NCI-H2081 (cell line): ENCODE measurements at regions not wholly inside any gene's neighbourhood (a gene's known extent, or its start where the extent isn't known, plus 50 kb on each side); places are given as distances from the start of the nearest gene placed in this dataset.
A peak's percentile ranks its signal among the peaks of the same experiment; 100 is the strongest.
"Not testable (repeated sequence)": the region's sequence is repeated elsewhere in the genome, so short reads cannot be mapped to it uniquely, and the experiment has no call there.

ENCODE experiments used
- DNase-seq, 2 experiments: peaks; one replicate each; lab custom pipeline; 2025; lab: John Stamatoyannopoulos, UW

DNA sequence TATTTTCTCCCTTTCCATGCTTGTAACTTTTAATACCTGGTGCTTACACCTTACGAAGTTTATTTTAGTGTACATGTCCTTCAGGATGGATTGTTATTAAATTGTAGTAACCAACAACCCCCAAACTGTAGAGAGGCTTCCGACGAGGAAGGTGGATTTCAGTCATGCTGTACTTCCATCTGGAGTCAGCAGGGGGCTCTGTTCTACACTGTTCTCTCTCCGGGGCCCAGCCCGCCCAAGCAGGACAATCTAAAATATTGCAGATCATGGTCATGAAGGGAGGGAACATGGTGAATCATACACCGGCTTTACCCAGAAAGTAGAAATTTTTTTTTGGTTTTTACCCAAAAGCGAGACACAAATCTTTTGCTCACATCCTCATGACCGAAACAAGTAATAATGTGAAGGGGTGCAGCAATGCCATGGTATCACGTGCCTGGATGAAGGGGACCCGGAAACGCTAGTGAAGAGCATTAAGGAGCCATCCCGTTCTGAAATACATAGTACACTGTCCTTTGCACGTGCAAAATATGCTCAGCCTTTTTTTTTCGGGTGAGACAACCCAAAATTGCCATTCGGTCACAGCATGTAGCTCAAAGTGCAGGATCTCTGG lies 884.8 kb downstream of the EPHA4 start:
- DNase-seq: peak; percentile 59 to 62

DNA sequence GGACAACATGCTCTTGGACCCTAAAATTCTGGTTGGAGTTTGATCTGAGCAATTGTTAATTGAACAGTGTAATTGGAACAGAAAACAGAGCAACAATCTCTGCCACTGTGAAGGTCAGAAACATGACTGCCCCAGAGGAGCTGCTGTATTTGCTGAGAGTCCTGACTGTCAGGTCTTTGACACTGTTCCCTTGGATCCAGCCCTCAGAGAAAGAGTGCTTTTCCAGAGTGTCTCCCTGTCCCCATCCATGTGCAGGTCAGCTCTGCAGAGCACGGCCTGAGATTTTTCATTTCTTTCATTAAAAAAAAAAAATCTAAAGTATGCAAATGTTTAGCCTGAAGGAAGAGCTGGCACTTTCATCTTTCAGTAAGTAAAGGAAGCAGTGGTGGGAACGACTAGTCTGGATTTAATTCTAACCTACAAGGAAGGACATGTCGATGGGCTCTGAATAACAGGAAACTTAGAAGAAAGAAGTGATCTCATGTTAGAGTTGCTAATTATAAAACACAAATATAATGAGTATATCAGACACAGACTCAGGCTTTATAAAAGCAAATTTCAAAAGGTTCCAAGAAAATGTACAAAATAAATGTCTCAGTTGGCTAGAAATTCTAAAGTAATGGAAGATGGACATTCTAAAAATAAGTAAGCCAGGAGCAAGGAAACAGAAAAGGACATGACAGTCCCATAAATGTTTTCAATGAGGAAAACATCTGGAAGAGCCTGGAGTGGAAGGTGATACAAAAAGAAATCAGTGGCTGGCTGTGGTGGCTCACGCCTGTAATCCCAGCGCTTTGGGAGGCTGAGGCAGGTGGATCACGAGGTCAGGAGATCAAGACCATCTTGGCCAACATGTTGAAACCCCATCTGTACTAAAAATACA lies 876.5 kb downstream of the EPHA4 start:
- no peak for DNase-seq

DNA sequence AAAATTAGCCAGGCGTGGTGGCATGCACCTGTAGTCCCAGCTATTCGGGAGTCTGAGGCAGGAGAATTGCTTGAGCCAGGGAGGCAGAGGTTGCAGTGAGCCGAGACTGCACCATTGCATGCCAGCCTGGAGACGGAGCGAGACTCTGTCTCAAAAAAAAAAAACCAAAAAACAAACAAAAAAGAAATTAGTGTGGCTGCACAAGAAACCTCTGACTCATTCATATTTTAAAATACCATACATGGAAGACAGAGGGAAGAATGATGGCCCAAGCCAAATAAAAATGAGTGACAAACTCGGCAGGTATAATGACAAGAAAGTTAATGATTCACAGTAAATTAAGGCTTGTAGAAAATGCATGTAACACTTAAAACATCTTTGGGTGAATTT lies 875.8 kb downstream of the EPHA4 start:
- no peak for DNase-seq

DNA sequence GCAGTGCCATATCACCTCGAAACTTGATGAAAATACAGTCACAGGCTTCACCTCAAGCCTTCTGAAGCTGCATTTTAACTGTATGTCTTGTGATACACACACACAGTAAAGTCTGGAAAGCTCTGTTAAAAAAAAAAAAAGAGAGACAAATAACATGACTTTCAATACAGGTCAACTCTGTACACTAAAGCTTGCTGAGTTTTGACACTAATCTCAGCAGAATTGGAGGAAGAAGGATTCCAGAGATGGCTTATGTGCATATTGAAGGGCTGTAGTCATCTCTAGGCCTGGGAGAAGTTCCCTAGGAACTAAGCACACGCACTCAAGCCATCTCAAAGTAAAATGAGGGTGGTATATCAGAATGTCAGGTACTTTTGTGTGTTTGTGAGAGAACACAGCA lies 875.1 kb downstream of the EPHA4 start:
- DNase-seq: no peak

DNA sequence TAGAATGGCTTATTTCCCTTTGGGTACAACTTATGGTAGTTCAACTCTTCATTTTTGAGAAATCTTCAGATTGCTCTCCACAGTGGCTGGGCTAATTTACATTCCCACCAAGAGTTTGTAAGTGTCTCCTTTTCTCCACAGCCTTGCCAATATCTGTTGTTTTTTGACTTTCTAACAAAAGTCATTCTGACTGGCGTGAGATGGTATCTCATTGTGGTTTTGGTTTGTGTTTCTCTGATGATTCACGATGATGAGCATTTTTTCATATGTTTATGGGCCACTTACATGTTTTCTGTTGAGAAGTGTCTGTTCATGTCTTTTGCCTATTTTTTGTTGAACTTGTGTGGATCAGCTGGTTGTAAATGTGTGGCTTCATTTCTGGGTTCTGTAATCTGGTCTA lies 871.0 kb downstream of the EPHA4 start:
- no peak for DNase-seq

DNA sequence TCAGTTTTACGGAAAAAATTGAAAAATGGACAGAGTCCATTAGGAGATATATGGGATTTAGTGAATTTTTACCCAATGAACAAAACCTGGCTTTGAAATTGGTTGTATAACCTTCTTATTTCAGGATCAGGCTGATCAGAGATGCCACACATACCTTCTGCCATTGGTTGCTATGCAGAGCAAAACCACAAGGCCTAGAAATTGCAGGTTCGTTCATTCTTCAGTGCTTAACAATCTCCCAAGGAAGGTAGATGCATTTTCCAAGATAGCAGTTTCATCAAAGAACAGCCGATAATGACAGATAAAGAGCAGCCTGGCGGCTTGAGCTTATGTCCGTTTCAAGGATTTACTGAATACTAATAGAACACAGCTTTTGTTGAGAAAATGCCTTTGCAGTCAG lies 868.8 kb downstream of the EPHA4 start:
- DNase-seq: no peak

DNA sequence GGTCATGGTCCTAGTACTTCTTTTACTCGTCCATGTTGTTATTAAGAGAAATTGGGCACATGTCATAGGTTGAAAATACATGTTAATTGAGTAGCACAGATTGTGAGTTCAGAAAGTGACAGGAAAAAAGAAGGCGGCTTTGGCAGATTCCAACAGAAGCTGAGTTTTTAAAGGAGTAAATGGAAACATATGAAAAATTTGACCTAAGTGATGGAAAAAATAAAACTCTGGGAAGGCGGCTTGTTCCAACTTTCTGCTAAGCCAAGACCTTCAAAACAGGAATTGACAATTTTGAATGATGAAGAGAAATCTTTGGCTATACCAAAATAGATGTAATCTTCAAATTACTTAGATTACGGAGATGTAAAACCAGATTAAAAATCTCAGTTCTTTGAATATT lies 868.0 kb downstream of the EPHA4 start:
- DNase-seq: no peak

DNA sequence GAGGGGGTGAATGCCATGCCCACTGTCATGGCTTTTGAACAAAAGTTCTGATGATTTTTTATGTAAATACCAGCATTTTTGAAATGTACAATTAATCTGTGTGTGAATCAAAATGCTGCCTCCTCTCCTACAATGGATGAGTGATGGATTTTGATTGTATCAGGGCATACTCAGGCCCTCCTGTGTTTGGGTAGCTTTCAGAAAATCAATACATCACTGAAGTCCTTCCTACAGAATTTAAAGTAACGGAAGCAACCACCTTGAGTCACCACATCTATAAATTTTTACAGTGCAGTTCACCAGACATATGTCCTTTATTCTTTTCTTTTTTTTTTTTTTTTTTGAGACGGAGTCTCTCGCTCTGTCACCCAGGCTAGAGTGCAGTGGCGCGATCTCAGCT lies 867.3 kb downstream of the EPHA4 start:
- no peak for DNase-seq

DNA sequence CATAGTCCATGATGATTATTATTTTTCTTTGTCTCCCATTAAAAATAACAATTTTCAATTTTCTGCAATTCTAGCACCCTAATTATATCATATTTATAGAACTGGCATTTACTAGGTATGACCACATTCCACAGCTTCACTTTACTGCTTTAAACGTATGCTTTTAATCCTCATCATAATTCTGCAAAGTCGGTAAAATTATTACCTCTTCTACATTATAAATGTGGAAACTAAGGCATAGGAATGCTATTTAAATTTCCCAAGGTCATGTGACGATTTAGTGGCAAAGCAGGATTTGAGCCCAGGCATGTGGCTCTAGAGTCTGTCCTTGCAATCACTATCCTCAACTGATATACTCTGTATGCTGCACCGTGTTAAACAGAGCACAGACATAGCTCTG lies 866.4 kb downstream of the EPHA4 start:
- DNase-seq: no peak

DNA sequence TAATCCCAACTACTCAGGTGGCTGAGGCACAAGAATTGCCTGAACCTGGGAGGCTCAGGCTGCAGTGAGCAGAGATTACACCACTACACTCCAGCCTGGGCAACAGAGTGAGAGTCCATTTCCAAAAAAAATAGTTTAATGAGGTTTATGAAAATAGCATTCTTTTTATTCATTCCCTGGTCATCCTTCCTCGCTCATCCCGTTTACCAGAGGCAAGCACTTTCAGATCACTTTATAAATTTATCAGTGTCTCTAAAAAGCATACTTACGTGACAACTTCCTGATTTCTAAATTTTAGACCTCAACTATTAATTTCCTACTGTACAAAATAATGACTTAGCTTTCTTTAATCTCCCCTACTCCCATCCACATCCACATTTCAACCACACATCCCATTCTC lies 864.8 kb downstream of the EPHA4 start:
- DNase-seq: no peak

DNA sequence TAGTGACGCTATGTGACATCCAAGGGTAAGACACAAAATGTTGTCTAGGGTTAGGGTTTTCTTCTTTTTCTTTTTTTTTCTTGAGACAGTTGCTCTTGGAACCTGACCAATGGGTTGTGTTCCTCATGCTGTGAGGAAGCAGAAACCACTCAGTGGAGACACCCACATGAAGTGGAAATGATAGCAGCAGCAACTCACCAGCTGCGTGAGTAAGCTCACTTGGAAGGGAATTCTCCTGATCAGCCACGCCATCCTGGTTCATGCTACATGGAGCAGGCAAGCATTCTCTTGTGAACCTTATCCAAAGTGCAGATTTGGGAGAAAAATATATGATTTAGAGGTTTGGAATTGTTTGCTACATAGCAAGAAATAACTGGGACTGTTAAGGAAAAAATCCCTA lies 863.7 kb downstream of the EPHA4 start:
- no peak for DNase-seq

DNA sequence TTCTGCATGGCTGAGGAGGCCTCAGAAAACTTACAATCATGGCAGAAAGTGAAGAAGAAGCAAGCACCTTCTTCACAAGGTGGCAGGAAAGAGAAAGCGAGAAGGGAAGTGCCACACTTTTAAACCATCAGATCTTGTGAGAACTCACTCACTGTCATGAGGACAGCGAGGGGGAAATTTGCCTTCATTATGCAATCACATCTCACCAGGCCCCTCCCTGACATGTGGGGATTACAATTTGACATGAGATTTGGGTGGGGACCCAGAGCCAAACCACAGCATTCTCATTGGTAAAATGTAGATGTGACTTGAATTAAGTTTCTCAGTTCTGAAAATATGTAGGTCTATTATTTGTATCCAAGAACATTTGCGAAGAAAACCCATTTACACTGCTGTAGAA lies 854.8 kb downstream of the EPHA4 start:
- no peak for DNase-seq

DNA sequence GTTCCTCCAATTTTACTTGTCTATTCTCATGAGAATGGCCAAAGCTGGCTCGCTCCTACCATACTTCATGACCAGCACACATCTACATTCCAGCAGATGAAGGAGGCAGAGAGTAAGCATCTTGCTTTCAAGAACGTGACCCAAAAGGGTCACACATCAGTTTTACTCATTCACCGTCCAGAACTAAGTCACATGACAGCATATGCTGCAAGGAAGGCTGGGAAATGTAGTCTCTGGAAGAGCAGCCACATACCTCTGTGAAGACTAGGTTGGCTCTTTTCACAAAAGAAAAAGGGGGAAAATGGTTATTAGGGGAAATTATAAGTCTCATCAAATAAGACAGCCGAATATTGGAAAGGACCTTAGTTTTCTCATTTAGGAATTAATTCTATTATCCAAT lies 835.3 kb downstream of the EPHA4 start:
- DNase-seq: no peak

DNA sequence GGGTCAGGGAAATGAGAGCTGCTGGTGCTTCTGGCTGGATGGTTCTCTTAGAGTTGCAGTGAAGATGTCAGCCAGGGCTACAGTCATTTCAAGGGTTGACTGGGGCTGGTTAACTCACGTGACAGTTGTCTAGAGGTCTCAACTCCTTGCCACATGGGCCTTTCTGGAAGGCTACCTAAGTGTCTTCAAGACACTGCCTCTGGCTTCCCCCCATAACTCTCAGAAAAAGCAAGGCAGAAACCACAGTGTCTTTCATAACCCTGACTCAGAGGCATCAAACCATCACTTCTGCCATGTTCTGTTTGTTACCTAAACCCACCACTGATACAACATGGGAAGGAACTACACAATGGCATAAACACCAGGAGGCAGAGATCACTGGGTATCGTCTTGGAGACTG lies 828.9 kb downstream of the EPHA4 start:
- no peak for DNase-seq

DNA sequence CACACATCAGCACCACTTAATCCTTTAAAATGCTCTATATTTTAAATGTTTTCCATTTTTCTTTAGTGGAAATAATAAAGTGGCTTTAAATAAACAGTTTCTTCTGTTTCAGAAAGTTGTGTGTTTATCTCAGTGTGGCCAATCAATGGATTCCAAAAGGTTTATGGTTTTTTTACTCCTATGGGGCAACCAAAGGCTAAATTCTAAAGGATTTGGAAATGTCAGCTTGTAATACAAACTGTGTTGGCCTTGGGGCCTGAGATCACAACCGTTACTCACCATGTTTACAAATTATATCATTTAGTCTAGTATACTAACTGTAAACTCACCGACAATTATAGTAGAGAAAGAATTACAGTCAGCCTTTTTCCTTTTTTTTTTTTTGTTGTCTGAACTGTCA lies 827.2 kb downstream of the EPHA4 start:
- no peak for DNase-seq

DNA sequence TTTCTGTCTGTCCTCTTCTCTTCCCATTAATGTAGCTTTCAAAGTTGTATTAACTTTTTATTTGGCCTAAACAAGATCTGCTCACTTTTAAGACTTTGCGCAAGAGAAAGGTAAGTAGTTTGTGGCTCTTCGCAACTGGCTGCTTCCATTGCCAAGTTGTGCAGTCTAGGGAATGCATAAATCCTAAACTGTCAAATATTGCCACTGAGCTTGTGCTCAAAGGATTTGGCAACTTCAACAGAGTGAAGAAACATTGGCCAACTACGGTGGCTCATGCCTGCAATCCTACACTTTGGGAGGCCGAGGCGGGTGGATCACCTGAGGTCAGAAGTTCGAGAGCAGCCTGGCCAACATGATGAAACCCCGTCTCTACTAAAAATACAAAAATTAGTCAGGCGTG lies 826.4 kb downstream of the EPHA4 start:
- no peak for DNase-seq

DNA sequence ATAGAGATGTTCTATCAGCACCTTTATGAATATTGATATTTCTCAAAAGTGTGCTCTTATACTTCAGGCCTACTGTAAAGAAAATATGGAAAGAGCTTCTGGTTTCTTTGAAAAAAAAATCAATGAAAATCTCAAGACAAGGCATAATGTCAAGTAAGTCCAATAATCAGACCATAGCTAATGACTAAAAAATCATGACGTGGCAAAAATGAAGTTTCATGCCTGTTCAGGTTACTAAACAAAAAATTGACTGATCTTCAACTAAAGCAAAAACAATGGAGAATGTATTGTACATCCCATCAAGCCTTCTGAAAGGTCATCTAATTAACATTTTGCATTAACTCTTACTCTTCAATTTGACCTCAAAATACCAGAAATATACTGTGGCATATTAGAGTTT lies 824.4 kb downstream of the EPHA4 start:
- DNase-seq: no peak

DNA sequence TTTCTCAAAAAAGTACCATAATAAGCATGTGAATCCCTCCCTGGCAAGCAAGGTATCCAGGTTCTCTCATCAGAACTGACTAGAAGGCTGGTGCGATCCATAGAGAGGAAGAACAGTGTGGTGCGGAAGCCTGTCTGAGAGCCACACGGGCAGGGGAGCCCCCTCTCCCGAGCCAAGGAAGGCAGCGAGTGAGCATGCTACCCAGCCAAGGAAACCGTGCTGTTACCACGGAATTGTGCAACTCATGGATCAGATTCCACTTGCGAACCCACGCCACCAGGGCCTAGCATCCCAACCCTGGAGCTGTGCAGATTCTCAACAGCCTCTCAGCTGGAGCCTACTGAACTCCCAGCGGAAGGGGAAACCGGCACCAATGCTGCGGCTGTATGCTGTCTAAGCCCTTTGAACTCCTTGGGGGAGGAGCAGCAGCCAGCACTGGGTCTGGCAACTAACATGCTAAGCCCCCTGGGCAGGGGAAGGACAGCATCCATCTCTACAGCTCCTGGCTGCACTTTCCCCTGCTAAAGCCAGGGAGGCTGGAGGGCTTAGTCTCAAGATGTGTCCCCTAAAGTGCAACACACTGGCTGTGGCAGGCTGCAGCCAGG lies 823.1 kb downstream of the EPHA4 start:
- DNase-seq: no peak

DNA sequence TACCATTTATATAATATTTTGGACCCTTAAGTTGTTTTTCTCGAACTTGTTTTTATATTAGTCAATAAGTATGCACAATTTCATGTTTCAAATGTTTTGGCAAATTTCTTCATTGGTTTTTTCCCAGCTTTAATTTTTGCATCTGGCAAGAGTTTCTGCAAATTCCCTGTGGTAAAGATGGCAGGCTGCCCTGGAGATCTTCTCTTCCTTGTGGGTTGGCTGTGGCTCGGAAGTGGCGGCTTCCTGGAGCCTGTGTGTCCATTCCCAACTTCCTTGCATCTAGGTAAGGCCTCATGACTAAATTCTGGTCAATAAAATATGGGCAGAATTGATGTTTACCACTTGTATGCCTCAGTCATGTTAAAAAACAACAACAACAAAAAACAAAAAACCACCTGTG lies 818.6 kb downstream of the EPHA4 start:
- no peak for DNase-seq

DNA sequence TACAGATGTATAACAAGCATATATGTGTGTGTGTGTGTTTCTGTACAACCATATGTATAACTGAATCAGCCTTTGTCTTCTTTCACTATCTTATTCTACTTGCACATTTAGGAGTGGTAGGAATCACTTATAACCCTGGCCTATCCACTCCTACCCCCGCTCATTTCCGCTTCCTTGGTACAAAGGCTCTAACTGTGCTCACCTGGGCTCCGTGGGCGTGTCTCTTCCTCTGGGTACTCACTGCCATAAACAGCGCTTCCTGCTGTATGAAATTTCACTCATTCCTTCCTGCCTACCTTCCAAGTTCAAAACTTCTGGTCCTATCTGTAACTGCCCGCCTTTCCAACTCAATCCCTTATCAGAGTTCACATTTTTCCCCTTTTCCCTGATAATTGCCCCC lies 815.5 kb downstream of the EPHA4 start:
- no peak for DNase-seq

DNA sequence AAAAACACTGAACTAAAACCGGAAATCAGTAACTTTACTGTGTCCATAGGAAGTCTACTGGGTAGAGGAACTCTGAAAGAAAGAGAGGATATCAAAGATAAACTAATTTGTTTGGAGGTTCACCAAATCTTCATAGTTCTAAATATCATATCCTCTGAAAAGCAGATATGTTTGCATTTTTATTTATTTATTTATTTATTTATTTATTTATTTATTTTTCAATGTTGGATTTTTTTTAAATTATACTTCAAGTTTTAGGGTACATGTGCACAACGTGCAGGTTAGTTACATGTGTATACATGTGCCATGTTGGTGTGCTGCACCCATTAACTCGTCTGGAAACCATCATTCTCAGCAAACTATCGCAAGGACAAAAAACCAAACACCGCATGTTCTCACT lies 813.7 kb downstream of the EPHA4 start:
- DNase-seq: not testable (repeated sequence)

DNA sequence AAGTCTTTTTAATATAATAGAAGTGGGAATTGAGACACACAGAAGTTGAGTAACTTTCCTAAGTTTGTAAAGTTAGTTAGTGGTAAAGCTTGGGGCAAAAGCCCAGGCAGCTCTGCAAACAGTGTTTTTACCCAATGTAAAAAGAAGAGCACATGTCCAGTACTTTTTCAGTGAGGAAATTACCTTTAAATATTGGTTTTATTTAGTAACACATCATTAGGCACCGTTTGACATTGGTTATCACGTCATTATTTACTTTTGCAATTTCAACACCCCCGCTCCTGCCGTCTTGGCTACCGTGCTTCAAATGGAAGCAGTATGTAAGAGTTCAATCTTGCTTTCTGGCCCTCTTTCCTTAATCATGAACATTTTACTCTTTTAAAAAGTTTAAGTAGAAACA lies 807.9 kb downstream of the EPHA4 start:
- peak; percentile 14 to 76 for DNase-seq

DNA sequence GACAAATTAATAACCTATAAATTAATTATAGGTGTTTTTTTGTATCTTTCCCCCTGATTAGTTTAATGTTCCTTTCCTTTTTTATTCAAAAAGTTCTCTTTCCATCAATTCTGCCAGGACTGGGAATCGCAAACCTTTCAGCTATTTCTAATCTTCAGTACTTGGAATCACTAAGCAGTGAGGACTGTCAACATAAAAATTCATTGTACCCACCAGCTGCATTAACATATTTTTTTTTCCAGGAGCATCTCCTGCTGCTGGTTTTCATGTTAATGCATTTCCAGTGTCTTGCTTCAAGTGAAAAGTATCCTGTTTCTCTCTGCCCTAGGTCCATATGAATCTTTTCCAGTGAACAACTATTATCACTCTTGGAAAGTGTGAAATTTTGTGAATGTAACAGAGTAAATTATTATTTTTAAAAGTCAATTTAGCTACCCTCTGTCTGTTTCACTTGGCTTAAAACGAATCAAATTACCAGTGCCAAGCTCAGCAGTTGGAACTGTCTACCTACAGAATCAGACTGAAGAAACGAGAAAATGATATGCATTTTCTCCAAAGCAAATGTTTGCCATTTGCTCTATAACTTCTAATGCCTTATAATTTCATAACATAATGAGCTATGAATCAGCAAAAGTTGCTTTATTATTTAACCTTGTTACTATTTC lies 804.4 kb downstream of the EPHA4 start:
- peak in 1 of 2 experiments; percentile 49 for DNase-seq
